ENCODE measurements at regions not wholly inside any gene's neighbourhood (a gene's known extent, or its start where the extent isn't known, plus 50 kb on each side); places are given as distances from the start of the nearest gene placed in this dataset.

DNA sequence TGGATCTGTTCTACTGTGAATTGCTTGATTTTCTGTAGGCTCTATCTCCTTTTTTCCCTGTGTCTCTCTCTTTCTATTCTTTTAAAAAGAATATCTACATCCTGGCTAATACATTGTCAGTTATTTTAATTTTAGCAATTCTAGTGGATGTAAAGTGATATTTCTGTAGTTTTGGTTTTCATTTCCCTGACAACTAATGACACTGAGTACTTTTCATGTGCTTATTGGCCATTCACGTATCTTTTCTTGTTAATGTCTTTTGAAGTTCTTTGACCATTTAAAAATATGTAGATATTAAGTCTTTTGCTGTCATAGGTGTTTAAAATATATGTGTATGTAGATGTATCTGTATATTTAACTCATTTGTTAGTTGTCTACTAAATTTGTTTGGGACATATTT lies 59.0 kb upstream of the SOX3 start:
- no peak overlapping the region for H2AFZ ChIP-seq (replicated peaks)
- no peak overlapping the region for H3K4me3 ChIP-seq
- TF ChIP-seq EZH2 (IDR thresholded peaks at IDR 0.05) (no peak), EZH2phosphoT487 (IDR thresholded peaks at IDR 0.05) (no peak)
- TF ChIP-seq, protein P1, sequence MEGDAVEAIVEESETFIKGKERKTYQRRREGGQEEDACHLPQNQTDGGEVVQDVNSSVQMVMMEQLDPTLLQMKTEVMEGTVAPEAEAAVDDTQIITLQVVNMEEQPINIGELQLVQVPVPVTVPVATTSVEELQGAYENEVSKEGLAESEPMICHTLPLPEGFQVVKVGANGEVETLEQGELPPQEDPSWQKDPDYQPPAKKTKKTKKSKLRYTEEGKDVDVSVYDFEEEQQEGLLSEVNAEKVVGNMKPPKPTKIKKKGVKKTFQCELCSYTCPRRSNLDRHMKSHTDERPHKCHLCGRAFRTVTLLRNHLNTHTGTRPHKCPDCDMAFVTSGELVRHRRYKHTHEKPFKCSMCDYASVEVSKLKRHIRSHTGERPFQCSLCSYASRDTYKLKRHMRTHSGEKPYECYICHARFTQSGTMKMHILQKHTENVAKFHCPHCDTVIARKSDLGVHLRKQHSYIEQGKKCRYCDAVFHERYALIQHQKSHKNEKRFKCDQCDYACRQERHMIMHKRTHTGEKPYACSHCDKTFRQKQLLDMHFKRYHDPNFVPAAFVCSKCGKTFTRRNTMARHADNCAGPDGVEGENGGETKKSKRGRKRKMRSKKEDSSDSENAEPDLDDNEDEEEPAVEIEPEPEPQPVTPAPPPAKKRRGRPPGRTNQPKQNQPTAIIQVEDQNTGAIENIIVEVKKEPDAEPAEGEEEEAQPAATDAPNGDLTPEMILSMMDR (IDR thresholded peaks at IDR 0.05), result no peak
- no peak overlapping the region for H3K4me3 Mint-ChIP-seq
- H3K27me3 ChIP-seq, result no peaks in the 10 kb centered on the region
- H3K36me3 Mint-ChIP-seq, result no peaks in the 10 kb centered on the region
- H3K9ac ChIP-seq, result no peak overlapping the region
- H3K4me1 Mint-ChIP-seq, result no peaks in the 10 kb centered on the region
- peaks cover 11% of the 10 kb centered on the region for H3K9me3 Mint-ChIP-seq
- H3K27ac Mint-ChIP-seq, result no peak overlapping the region
- DNase-seq (ENCODE audit: low spot score), result no peak
- H3F3A ChIP-seq (ENCODE audit: low read depth), result no peaks in the 10 kb centered on the region
- H3K27ac ChIP-seq, result no peak overlapping the region
- H3K4me1 ChIP-seq, result no peaks in the 10 kb centered on the region
- H3K36me3 ChIP-seq, result no peaks in the 10 kb centered on the region
- H3K9me3 ChIP-seq (ENCODE audit: low read depth), result peaks cover 3% of the 10 kb centered on the region
- H4K20me1 ChIP-seq (ENCODE audit: low read depth), result no peaks in the 10 kb centered on the region
- H3K27me3 Mint-ChIP-seq (ENCODE audit: insufficient read depth, low read depth), result peaks cover 2% of the 10 kb centered on the region
- no peaks in the 10 kb centered on the region for H3K79me2 ChIP-seq (ENCODE audit: low read depth)
- no peak overlapping the region for H3K4me2 ChIP-seq

Data from neural progenitor cell (in vitro differentiated cells).